Epithelial cell of esophagus (primary cell): ENCODE measurements at regions not wholly inside any gene's neighbourhood (a gene's known extent, or its start where the extent isn't known, plus 50 kb on each side); places are given as distances from the start of the nearest gene placed in this dataset.
A peak's percentile ranks its signal among the peaks of the same experiment; 100 is the strongest.
"Not testable (repeated sequence)": the region's sequence is repeated elsewhere in the genome, so short reads cannot be mapped to it uniquely, and the experiment has no call there.

Experiments
- DNase-seq: peaks from one replicate; pipeline ENCODE4 v3.0.0; 2010; ENCODE audit warnings: low read depth
- H3K4me3 ChIP-seq: 2 replicates; pipeline ENCODE4 v1.5.1; 2011; ENCODE audit warnings: mild to moderate bottlenecking, low read length, control low read depth
- CTCF ChIP-seq: IDR thresholded peaks from 2 replicates; pipeline ENCODE4 v1.5.1; 2011; ENCODE audit warnings: low read depth, mild to moderate bottlenecking, low read length, control low read depth, inconsistent platforms; ENCODE audit not compliant: insufficient read depth; ENCODE audit errors: missing control alignments

GRCh38 chr11:103608566-103608965 is 427.9 kb upstream of the DDI1 start:
- peak; percentile 42 for DNase-seq
- no peak overlapping the region for H3K4me3 ChIP-seq
- TF ChIP-seq CTCF = no peak

GRCh38 chr11:103609117-103610066 is 427.0 kb upstream of the DDI1 start:
- TF ChIP-seq CTCF = peak; percentile 68
- no peak overlapping the region for H3K4me3 ChIP-seq
- peak; percentile 86 for DNase-seq

- no peak for TF ChIP-seq CTCF
- DNase-seq = no peak
- H3K4me3 ChIP-seq = no peak overlapping the region
Observed at GRCh38 chr11:103610435-103610834, 426.0 kb upstream of the DDI1 start.

GRCh38 chr11:103611526-103612260 is 424.7 kb upstream of the DDI1 start:
- not testable (repeated sequence) for DNase-seq, H3K4me3 ChIP-seq

- H3K4me3 ChIP-seq, DNase-seq: not testable (repeated sequence)
Observed at GRCh38 chr11:103612451-103612850, 424.0 kb upstream of the DDI1 start.

GRCh38 chr11:103616586-103616985 is 419.9 kb upstream of the DDI1 start:
- not testable (repeated sequence) for H3K4me3 ChIP-seq, DNase-seq

GRCh38 chr11:103618528-103618927 is 417.9 kb upstream of the DDI1 start:
- DNase-seq = peak; percentile 25
- no peak overlapping the region for H3K4me3 ChIP-seq
- TF ChIP-seq CTCF = no peak

- peak; percentile 36 for DNase-seq
- TF ChIP-seq CTCF = peak; percentile 66
Observed at GRCh38 chr11:103619480-103619879, 417.0 kb upstream of the DDI1 start.

More at GRCh38 chr11:103619480-103619879, 417.0 kb upstream of the DDI1 start:
- no peak overlapping the region for H3K4me3 ChIP-seq
